Stimulated activated naive B cell treated with anti-CD40 and anti-IgM and Interleukin-4, amounts not matched to agents 10 μg/mL and 1 μg/mL and 100 μg/mL, for 72 hours (primary cell): ENCODE measurements at regions not wholly inside any gene's neighbourhood (a gene's known extent, or its start where the extent isn't known, plus 50 kb on each side); places are given as distances from the start of the nearest gene placed in this dataset.

Source experiments
- ATAC-seq, 2 donors: fragments of 150-1000 bp; cut with Tn5 transposase; replicated peaks; 2 replicates each; pipeline ENCODE4 v1.10.0; 2021; ENCODE audit warnings: moderate library complexity in 1 of 2
- DNase-seq: peaks from one replicate; pipeline ENCODE4 v3.0.0; 2021
- H3K27ac Mint-ChIP-seq: one replicate; pipeline ENCODE4 v1.8.0; 2022; ENCODE audit warnings: mild to moderate bottlenecking, mixed read lengths
- H3K27me3 Mint-ChIP-seq, 2 donors: one replicate each; pipeline ENCODE4 v1.8.0; 2022; ENCODE audit warnings: mixed read lengths in 2 of 2
- H3K36me3 Mint-ChIP-seq, 2 donors: one replicate each; pipeline ENCODE4 v1.8.0; 2022; ENCODE audit warnings: mixed read lengths in 2 of 2, mild to moderate bottlenecking in 1 of 2
- H3K4me1 Mint-ChIP-seq, 2 donors: one replicate each; pipeline ENCODE4 v1.8.0; 2022; ENCODE audit warnings: mixed read lengths in 2 of 2, mild to moderate bottlenecking in 1 of 2
- H3K4me3 Mint-ChIP-seq, 2 donors: one replicate each; pipeline ENCODE4 v1.8.0; 2022; ENCODE audit warnings: mild to moderate bottlenecking in 2 of 2, mixed read lengths in 2 of 2, moderate library complexity in 1 of 2
- H3K9me3 Mint-ChIP-seq, 2 donors: one replicate each; pipeline ENCODE4 v1.8.0; 2022; ENCODE audit warnings: mixed read lengths in 2 of 2, mild to moderate bottlenecking in 1 of 2

DNA sequence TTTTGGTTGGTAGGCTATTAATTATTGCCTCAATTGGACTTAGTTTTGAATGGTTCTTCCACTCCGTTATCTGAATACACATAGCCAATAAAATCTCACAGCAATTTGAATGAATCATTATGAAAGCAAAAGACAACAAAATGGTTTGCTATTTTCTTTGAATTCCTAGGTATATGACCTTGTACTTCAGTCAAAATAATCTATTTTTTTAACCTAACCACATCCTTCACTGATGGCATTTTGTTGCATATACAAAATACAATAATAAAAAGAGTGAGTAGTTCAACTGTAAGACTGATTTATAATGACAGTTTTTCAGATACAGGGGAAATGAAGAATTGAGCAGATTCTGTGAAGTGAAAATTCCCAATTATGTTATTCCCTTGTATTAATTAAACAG, 433.1 kb downstream of the HTR7 start:
- H3K4me3 Mint-ChIP-seq, result no peak overlapping the region
- H3K4me1 Mint-ChIP-seq, result no peaks in the 10 kb centered on the region
- H3K27me3 Mint-ChIP-seq, result peaks cover 7 to 10% of the 10 kb centered on the region in 2 donors
- peaks cover 5 to 7% of the 10 kb centered on the region in 2 donors for H3K9me3 Mint-ChIP-seq
- no peak for DNase-seq
- no peak overlapping the region for H3K27ac Mint-ChIP-seq
- ATAC-seq, result no peak
- no peaks in the 10 kb centered on the region for H3K36me3 Mint-ChIP-seq

GRCh38 chr10:90430186-90430585, 427.7 kb downstream of the HTR7 start:
- ATAC-seq (no peak), DNase-seq (no peak)
- no peaks in the 10 kb centered on the region for H3K36me3 Mint-ChIP-seq
- no peaks in the 10 kb centered on the region for H3K9me3 Mint-ChIP-seq
- no peak overlapping the region for H3K4me3 Mint-ChIP-seq
- no peak overlapping the region for H3K27ac Mint-ChIP-seq
- no peaks in the 10 kb centered on the region for H3K4me1 Mint-ChIP-seq
- peaks cover 7 to 11% of the 10 kb centered on the region in 2 donors for H3K27me3 Mint-ChIP-seq

- DNase-seq (no peak), ATAC-seq (no peak)
- no peak overlapping the region for H3K27ac Mint-ChIP-seq
- H3K4me1 Mint-ChIP-seq, result no peaks in the 10 kb centered on the region
- no peak overlapping the region for H3K4me3 Mint-ChIP-seq
- peaks cover 5 to 7% of the 10 kb centered on the region in 2 donors for H3K27me3 Mint-ChIP-seq
- no peaks in the 10 kb centered on the region for H3K9me3 Mint-ChIP-seq
- no peaks in the 10 kb centered on the region for H3K36me3 Mint-ChIP-seq
Measured at GRCh38 chr10:90432866-90433265, 425.0 kb downstream of the HTR7 start.

- Mint-ChIP-seq H3K4me3 (no peak overlapping the region), H3K27ac (no peak overlapping the region), H3K9me3 (peaks cover 0 to 2% of the 10 kb centered on the region in 2 donors), H3K4me1 (no peaks in the 10 kb centered on the region), H3K36me3 (no peaks in the 10 kb centered on the region), H3K27me3 (peaks cover 4 to 5% of the 10 kb centered on the region in 2 donors)
- DNase-seq (no peak), ATAC-seq (no peak)
Measured at GRCh38 chr10:90435296-90435695, 422.5 kb downstream of the HTR7 start.

DNA sequence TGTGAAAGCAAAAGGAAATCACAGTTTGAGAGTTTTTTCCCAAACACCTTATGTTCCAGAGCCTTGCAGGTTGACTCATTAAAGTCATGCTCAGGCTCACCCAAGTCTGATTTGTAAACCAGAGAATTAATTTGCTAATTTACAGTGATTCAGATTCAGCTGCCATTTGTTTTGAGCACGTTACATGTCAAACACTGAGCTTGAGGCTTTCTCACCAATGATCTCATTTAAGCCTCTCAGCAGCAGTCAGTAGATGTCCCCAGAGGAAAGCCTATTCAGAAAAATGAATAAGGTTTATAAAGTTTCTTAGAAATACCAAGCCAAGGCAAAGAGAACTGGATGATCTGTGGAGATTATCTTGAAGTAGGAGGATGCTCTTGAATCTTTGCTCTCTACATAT, 420.4 kb downstream of the HTR7 start:
- H3K27me3 Mint-ChIP-seq, result peaks cover 4 to 5% of the 10 kb centered on the region in 2 donors
- no peak for DNase-seq
- H3K36me3 Mint-ChIP-seq, result peaks cover 0 to 3% of the 10 kb centered on the region in 2 donors
- H3K4me1 Mint-ChIP-seq, result no peaks in the 10 kb centered on the region
- no peak overlapping the region for H3K4me3 Mint-ChIP-seq
- H3K27ac Mint-ChIP-seq, result no peak overlapping the region
- ATAC-seq, result no peak
- peaks cover 7 to 13% of the 10 kb centered on the region in 2 donors for H3K9me3 Mint-ChIP-seq

GRCh38 chr10:90440870-90441269, 417.0 kb downstream of the HTR7 start:
- ATAC-seq (no peak), DNase-seq (no peak)
- Mint-ChIP-seq H3K36me3 (peaks cover 0 to 3% of the 10 kb centered on the region in 2 donors), H3K4me3 (no peak overlapping the region), H3K4me1 (no peaks in the 10 kb centered on the region), H3K9me3 (peaks cover 16 to 19% of the 10 kb centered on the region in 2 donors), H3K27me3 (no peaks in the 10 kb centered on the region), H3K27ac (no peak overlapping the region)

GRCh38 chr10:90443342-90443741, 414.5 kb downstream of the HTR7 start:
- ATAC-seq, result no peak
- Mint-ChIP-seq H3K4me1 (no peaks in the 10 kb centered on the region), H3K9me3 (peaks cover 16 to 20% of the 10 kb centered on the region in 2 donors), H3K27me3 (peaks cover 0 to 4% of the 10 kb centered on the region in 2 donors), H3K4me3 (no peak overlapping the region), H3K27ac (no peak overlapping the region), H3K36me3 (peaks cover 0 to 3% of the 10 kb centered on the region in 2 donors)
- DNase-seq, result no peak

GRCh38 chr10:90447831-90448230, 410.0 kb downstream of the HTR7 start:
- H3K27me3 Mint-ChIP-seq, result peaks cover 0 to 4% of the 10 kb centered on the region in 2 donors
- no peaks in the 10 kb centered on the region for H3K4me1 Mint-ChIP-seq
- no peak overlapping the region for H3K4me3 Mint-ChIP-seq
- H3K9me3 Mint-ChIP-seq, result peaks cover 5 to 6% of the 10 kb centered on the region in 2 donors
- ATAC-seq (no peak), DNase-seq (no peak)
- H3K36me3 Mint-ChIP-seq, result no peaks in the 10 kb centered on the region
- H3K27ac Mint-ChIP-seq, result no peak overlapping the region

DNA sequence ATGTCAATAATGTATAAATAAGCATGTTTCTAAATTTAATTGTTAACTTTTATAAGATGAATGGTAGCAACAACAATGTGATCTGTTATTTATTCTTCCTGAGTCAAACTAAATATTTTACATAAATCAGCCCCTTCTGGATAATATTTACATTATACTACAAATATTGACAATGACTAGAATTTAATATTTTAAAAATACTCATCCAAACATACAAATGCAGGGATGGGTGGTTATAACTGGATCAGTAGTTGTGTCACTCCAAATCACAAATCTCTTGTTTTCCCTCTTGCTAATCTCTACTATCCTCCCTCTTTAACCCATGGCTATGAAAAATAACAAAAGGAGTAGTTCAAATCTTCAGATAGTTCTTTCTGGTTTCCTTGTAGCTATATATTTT, 407.0 kb downstream of the HTR7 start:
- H3K27ac Mint-ChIP-seq, result no peak overlapping the region
- no peak overlapping the region for H3K4me3 Mint-ChIP-seq
- H3K36me3 Mint-ChIP-seq, result no peaks in the 10 kb centered on the region
- ATAC-seq (no peak), DNase-seq (no peak)
- peaks cover 0 to 8% of the 10 kb centered on the region in 2 donors for H3K27me3 Mint-ChIP-seq
- no peaks in the 10 kb centered on the region for H3K4me1 Mint-ChIP-seq
- peaks cover 0 to 2% of the 10 kb centered on the region in 2 donors for H3K9me3 Mint-ChIP-seq

GRCh38 chr10:90451283-90451682, 406.6 kb downstream of the HTR7 start:
- no peaks in the 10 kb centered on the region for H3K9me3 Mint-ChIP-seq
- H3K4me3 Mint-ChIP-seq, result no peak overlapping the region
- H3K4me1 Mint-ChIP-seq, result no peaks in the 10 kb centered on the region
- H3K27me3 Mint-ChIP-seq, result peaks cover 0 to 8% of the 10 kb centered on the region in 2 donors
- ATAC-seq (no peak), DNase-seq (no peak)
- no peaks in the 10 kb centered on the region for H3K36me3 Mint-ChIP-seq
- no peak overlapping the region for H3K27ac Mint-ChIP-seq

DNA sequence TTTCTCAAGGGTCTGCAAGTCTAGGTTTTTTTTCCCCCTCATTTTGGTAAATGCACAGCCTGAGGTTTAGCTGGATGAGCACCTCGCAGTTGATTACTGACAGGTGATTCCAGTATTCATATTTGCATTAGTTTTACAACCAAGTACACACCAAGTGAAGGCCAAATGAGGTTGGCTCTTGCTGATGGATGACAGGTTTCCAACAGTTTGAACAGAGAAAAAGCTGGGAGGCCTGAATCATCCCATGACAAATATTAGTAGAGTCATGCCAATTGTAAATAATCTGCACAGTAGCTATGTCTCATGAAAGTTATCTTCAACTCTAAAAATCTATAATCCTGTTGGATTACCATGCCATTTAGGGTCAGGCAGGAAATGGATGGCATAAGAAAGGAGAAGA, 399.8 kb downstream of the HTR7 start:
- no peaks in the 10 kb centered on the region for H3K9me3 Mint-ChIP-seq
- no peak overlapping the region for H3K4me3 Mint-ChIP-seq
- peaks cover 0 to 4% of the 10 kb centered on the region in 2 donors for H3K27me3 Mint-ChIP-seq
- no peaks in the 10 kb centered on the region for H3K4me1 Mint-ChIP-seq
- ATAC-seq (no peak), DNase-seq (no peak)
- H3K36me3 Mint-ChIP-seq, result no peaks in the 10 kb centered on the region
- no peak overlapping the region for H3K27ac Mint-ChIP-seq

DNA sequence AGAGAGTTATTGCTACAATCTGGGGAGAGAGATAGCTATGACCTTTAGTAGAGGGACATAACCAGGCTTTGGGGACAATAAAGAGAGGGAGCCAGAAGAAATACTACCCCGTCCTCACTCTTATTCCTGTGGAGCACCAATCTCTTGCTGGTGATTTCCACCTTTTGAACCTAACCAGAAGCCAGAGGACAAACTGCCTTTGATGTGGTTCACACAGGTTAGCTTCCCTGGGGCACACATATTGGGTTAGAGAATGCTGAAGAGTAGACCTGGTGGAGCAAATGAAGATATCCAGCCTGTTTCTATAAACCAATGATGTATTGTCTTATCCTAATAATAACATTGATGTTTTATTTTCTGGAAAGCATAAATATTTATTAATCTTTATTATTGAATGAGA, 399.3 kb downstream of the HTR7 start:
- H3K9me3 Mint-ChIP-seq, result no peaks in the 10 kb centered on the region
- H3K27me3 Mint-ChIP-seq, result no peaks in the 10 kb centered on the region
- H3K4me1 Mint-ChIP-seq, result no peaks in the 10 kb centered on the region
- DNase-seq (no peak), ATAC-seq (no peak)
- no peaks in the 10 kb centered on the region for H3K36me3 Mint-ChIP-seq
- no peak overlapping the region for H3K4me3 Mint-ChIP-seq
- no peak overlapping the region for H3K27ac Mint-ChIP-seq

DNA sequence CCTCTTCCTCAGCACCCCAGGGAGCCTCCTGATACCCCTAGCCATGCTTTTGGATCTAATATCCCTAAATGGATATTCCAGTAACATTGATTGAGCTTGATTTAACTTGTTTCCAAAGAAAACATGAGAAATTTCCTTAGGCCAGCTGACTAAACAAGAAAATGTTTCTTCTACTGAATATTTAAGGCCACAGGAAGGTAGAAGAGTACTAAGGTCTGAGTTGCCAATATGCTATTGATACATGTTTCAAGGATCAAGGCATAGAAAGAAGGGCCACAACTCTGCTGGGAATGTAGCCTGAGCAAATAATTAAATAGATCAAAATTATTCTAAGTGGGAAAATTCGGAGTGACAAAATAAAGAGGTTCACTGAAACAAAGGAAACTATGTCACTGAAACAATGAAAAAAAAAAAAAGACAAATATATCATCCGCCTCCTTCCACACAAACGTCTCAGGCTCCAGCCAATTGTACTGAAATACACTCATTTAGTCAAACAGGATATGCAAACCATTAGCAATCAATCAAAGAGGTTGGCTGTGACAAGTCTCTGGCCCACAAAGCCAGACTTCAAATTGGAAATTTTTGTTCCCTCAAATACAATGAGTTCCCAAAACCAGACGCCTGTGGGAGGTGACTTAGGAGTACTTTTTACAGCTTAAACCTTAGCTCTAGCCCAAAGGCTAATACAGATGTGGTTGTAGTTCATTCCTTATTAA, 396.2 kb downstream of the HTR7 start:
- H3K36me3 Mint-ChIP-seq, result no peaks in the 10 kb centered on the region
- no peaks in the 10 kb centered on the region for H3K9me3 Mint-ChIP-seq
- no peaks in the 10 kb centered on the region for H3K27me3 Mint-ChIP-seq
- H3K27ac Mint-ChIP-seq, result no peak overlapping the region
- ATAC-seq, result no peak
- H3K4me3 Mint-ChIP-seq, result no peak overlapping the region
- no peaks in the 10 kb centered on the region for H3K4me1 Mint-ChIP-seq
- no peak for DNase-seq

- H3K4me3 Mint-ChIP-seq, result no peak overlapping the region
- no peak for ATAC-seq
- no peaks in the 10 kb centered on the region for H3K27me3 Mint-ChIP-seq
- DNase-seq, result no peak
- H3K9me3 Mint-ChIP-seq, result no peaks in the 10 kb centered on the region
- H3K4me1 Mint-ChIP-seq, result no peaks in the 10 kb centered on the region
- H3K27ac Mint-ChIP-seq, result no peak overlapping the region
- no peaks in the 10 kb centered on the region for H3K36me3 Mint-ChIP-seq
Measured at GRCh38 chr10:90462749-90463470, 394.9 kb downstream of the HTR7 start.

DNA sequence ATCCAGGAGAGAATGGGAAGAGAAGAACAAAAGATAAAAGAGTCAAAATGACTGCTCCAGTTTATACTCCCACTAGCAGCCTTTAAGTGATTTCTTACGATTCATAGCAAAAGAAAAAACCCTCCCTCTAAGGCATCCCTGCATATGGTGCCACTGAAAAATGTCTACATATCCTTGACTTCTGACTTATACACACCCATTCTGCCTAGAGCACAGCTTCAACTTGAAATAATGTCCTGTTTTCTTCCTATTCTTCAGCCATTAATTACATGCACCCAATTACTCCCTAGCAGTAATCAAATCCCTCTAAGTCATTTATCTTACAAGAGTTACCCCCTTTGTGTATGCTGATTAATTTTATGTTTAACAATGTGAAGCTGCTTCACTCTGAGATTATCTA, 393.5 kb downstream of the HTR7 start:
- no peaks in the 10 kb centered on the region for H3K36me3 Mint-ChIP-seq

More for the DNA sequence above, 393.5 kb downstream of the HTR7 start:
- Mint-ChIP-seq H3K27ac (no peak overlapping the region), H3K4me3 (no peak overlapping the region), H3K4me1 (no peaks in the 10 kb centered on the region), H3K9me3 (no peaks in the 10 kb centered on the region), H3K27me3 (no peaks in the 10 kb centered on the region)
- ATAC-seq, result no peak
- DNase-seq, result no peak
